HG03342 (cell line): ENCODE measurements at regions not wholly inside any gene's neighbourhood (a gene's known extent, or its start where the extent isn't known, plus 50 kb on each side); places are given as distances from the start of the nearest gene placed in this dataset.
"Not testable (repeated sequence)": the region's sequence is repeated elsewhere in the genome, so short reads cannot be mapped to it uniquely, and the experiment has no call there.

Experiments
- ATAC-seq: cut with Tn5 transposase; IDR thresholded peaks from one replicate; pipeline ENCODE4 v1.9.1; 2021; ENCODE audit warnings: mild to moderate bottlenecking, moderate library complexity; ENCODE audit not compliant: unreplicated experiment

GRCh38 chr10:108323274-108323798 lies 1158.8 kb upstream of the SORCS1 start:
- ATAC-seq = no peak

- no peak for ATAC-seq
These were observed 1155.1 kb upstream of the SORCS1 start for GRCh38 chr10:108319434-108320222.

GRCh38 chr10:108315636-108316035 lies 1151.1 kb upstream of the SORCS1 start:
- ATAC-seq = not testable (repeated sequence)

- no peak for ATAC-seq
These were observed 1143.4 kb upstream of the SORCS1 start for GRCh38 chr10:108307925-108308312.

- no peak for ATAC-seq
These were observed 1142.9 kb upstream of the SORCS1 start for GRCh38 chr10:108307250-108307924.

- ATAC-seq = no peak
These were observed 1138.6 kb upstream of the SORCS1 start for GRCh38 chr10:108303149-108303548.

- no peak for ATAC-seq
These were observed 1136.5 kb upstream of the SORCS1 start for GRCh38 chr10:108301002-108301401.

GRCh38 chr10:108290823-108291222 lies 1126.3 kb upstream of the SORCS1 start:
- no peak for ATAC-seq

GRCh38 chr10:108275895-108276685 lies 1111.6 kb upstream of the SORCS1 start:
- ATAC-seq = no peak

GRCh38 chr10:108260383-108260906 lies 1095.9 kb upstream of the SORCS1 start:
- no peak for ATAC-seq

GRCh38 chr10:108254089-108254488 lies 1089.6 kb upstream of the SORCS1 start:
- no peak for ATAC-seq

- ATAC-seq = no peak
These were observed 1088.3 kb upstream of the SORCS1 start for GRCh38 chr10:108252771-108253170.

GRCh38 chr10:108250936-108251620 lies 1086.6 kb upstream of the SORCS1 start:
- ATAC-seq = no peak

GRCh38 chr10:108249940-108250339 lies 1085.4 kb upstream of the SORCS1 start:
- ATAC-seq = peak; percentile 59

- ATAC-seq = no peak
These were observed 1080.1 kb upstream of the SORCS1 start for GRCh38 chr10:108244443-108245228.

GRCh38 chr10:108241166-108241565 lies 1076.7 kb upstream of the SORCS1 start:
- ATAC-seq = no peak

GRCh38 chr10:108238261-108238660 lies 1073.8 kb upstream of the SORCS1 start:
- no peak for ATAC-seq

GRCh38 chr10:108230478-108231170 lies 1066.1 kb upstream of the SORCS1 start:
- ATAC-seq = no peak

- no peak for ATAC-seq
These were observed 1044.2 kb upstream of the SORCS1 start for GRCh38 chr10:108208732-108209131.
